Globus pallidus (tissue), 1 donor: ENCODE measurements at regions not wholly inside any gene's neighbourhood (a gene's known extent, or its start where the extent isn't known, plus 50 kb on each side); places are given as distances from the start of the nearest gene placed in this dataset.
A peak's percentile ranks its signal among the peaks of the same experiment; 100 is the strongest.
"Not testable (repeated sequence)": the region's sequence is repeated elsewhere in the genome, so short reads cannot be mapped to it uniquely, and the experiment has no call there.

Experiments used
- DNase-seq: peaks from one replicate; pipeline ENCODE4 v3.0.0-alpha.2; 2015; ENCODE audit warnings: low spot score

- DNase-seq: peak; percentile 26
Measured at GRCh38 chr14:66273261-66273832, 212.8 kb upstream of the CCDC196 start.

- not testable (repeated sequence) for DNase-seq
Measured at GRCh38 chr14:66278418-66278817, 207.8 kb upstream of the CCDC196 start.

- peak; percentile 24 for DNase-seq
Measured at GRCh38 chr14:66281036-66281776, 205.0 kb upstream of the CCDC196 start.

GRCh38 chr14:66284346-66284745 lies 201.8 kb upstream of the CCDC196 start:
- no peak for DNase-seq

GRCh38 chr14:66288511-66288910 lies 197.7 kb upstream of the CCDC196 start:
- DNase-seq: no peak

- DNase-seq: no peak
Measured at GRCh38 chr14:66291756-66292155, 194.4 kb upstream of the CCDC196 start.

- no peak for DNase-seq
Measured at GRCh38 chr14:66293533-66294105, 192.6 kb upstream of the CCDC196 start.

- no peak for DNase-seq
Measured at GRCh38 chr14:66295386-66295785, 190.8 kb upstream of the CCDC196 start.

- no peak for DNase-seq
Measured at GRCh38 chr14:66300886-66301285, 185.3 kb upstream of the CCDC196 start.

GRCh38 chr14:66306101-66306500 lies 180.1 kb upstream of the CCDC196 start:
- no peak for DNase-seq

- DNase-seq: no peak
Measured at GRCh38 chr14:66311058-66311457, 175.1 kb upstream of the CCDC196 start.

GRCh38 chr14:66311990-66312389 lies 174.2 kb upstream of the CCDC196 start:
- DNase-seq: no peak

- no peak for DNase-seq
Measured at GRCh38 chr14:66312451-66312850, 173.7 kb upstream of the CCDC196 start.

- DNase-seq: no peak
Measured at GRCh38 chr14:66315098-66315497, 171.1 kb upstream of the CCDC196 start.

GRCh38 chr14:66315548-66315947 lies 170.6 kb upstream of the CCDC196 start:
- no peak for DNase-seq

- DNase-seq: no peak
Measured at GRCh38 chr14:66322564-66322963, 163.6 kb upstream of the CCDC196 start.

- DNase-seq: no peak
Measured at GRCh38 chr14:66330228-66330627, 155.9 kb upstream of the CCDC196 start.

GRCh38 chr14:66330916-66331315 lies 155.3 kb upstream of the CCDC196 start:
- DNase-seq: no peak

- not testable (repeated sequence) for DNase-seq
Measured at GRCh38 chr14:66333293-66333692, 152.9 kb upstream of the CCDC196 start.

GRCh38 chr14:66341239-66341638 lies 144.9 kb upstream of the CCDC196 start:
- no peak for DNase-seq

GRCh38 chr14:66345986-66346385 lies 140.2 kb upstream of the CCDC196 start:
- DNase-seq: no peak

GRCh38 chr14:66351310-66351709 lies 134.9 kb upstream of the CCDC196 start:
- no peak for DNase-seq

- peak; percentile 50 for DNase-seq
Measured at GRCh38 chr14:66359500-66359899, 126.7 kb upstream of the CCDC196 start.
